ENCODE measurements at regions not wholly inside any gene's neighbourhood (a gene's known extent, or its start where the extent isn't known, plus 50 kb on each side); places are given as distances from the start of the nearest gene placed in this dataset.

DNA sequence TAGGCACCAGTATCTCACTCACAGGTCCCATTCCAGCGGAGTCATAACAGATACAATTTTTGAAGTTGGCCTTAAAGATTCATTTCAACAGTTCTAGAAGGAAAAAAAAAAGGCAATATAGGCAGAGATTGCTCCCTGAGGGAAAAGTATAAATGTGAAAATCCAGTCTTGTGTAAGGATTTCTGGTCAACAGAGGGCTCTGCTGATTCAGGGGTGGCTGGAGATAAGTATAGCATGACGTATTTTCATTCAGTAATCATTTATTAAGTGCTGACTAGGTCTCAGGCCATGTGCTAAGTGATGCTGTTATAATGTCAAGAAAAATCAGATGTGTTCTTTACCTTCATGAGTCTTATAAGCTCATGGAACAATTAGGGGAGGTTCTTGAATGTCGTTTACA is 377.3 kb upstream of the MEF2C start:
- TF ChIP-seq POLR2AphosphoS5 (IDR thresholded peaks at IDR 0.05; ENCODE audit: low read depth, low read length) (no peak), POLR2A (IDR thresholded peaks at IDR 0.05; ENCODE audit: low read depth, low read length) (no peak)
